HUES48 (cell line): ENCODE measurements at regions not wholly inside any gene's neighbourhood (a gene's known extent, or its start where the extent isn't known, plus 50 kb on each side); places are given as distances from the start of the nearest gene placed in this dataset.

Source experiments
- H3K27ac ChIP-seq: one replicate; pipeline ENCODE4 v1.7.0; 2013; ENCODE audit warnings: low read depth, low read length, inconsistent platforms
- H3K27me3 ChIP-seq: 2 replicates; pipeline ENCODE4 v1.6.1; 2013; ENCODE audit warnings: mild to moderate bottlenecking, low read length; ENCODE audit not compliant: control insufficient read depth, insufficient read depth
- H3K36me3 ChIP-seq: 2 replicates; pipeline ENCODE4 v1.6.1; 2013; ENCODE audit warnings: low read length; ENCODE audit not compliant: control insufficient read depth, insufficient read depth
- H3K4me1 ChIP-seq: 2 replicates; pipeline ENCODE4 v1.6.1; 2013; ENCODE audit warnings: mild to moderate bottlenecking, low read length; ENCODE audit not compliant: control insufficient read depth, insufficient read depth
- H3K4me3 ChIP-seq: 2 replicates; pipeline ENCODE4 v1.5.1; 2013; ENCODE audit warnings: mild to moderate bottlenecking, low read depth, low read length
- H3K9ac ChIP-seq: 2 replicates; pipeline ENCODE4 v1.6.1; 2013; ENCODE audit warnings: mild to moderate bottlenecking, low read depth, low read length, moderate library complexity
- H3K9me3 ChIP-seq: 2 replicates; pipeline ENCODE4 v1.6.1; 2013; ENCODE audit warnings: low read length; ENCODE audit not compliant: control insufficient read depth, insufficient read depth

DNA sequence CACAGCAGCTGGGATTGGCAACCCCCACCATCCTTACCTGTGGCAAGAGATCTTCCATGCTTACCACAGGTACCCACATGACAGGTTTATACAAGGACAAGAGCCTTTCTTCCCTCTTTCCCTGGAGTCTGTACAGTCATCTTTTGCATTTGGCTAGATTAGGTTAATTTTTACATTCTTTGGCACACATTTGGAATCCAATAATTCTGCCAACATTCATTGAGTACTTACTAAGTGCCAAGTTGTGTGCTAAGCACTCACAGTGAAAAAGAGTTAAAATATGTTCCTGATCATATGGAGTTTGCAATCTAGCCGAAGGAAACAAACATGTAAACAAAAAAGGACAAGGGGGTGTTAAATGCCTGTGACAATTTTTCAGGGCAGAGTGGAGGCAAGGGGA, 50.0 kb upstream of the OPCML start:
- Histone ChIP-seq H3K9ac (no peak overlapping the region), H3K27me3 (no peaks in the 10 kb centered on the region), H3K4me3 (no peak overlapping the region), H3K9me3 (no peaks in the 10 kb centered on the region), H3K27ac (no peak overlapping the region), H3K4me1 (peaks cover 13% of the 10 kb centered on the region), H3K36me3 (no peaks in the 10 kb centered on the region)
